Left lobe of liver (tissue), 2 donors: ENCODE measurements at regions not wholly inside any gene's neighbourhood (a gene's known extent, or its start where the extent isn't known, plus 50 kb on each side); places are given as distances from the start of the nearest gene placed in this dataset.

Experiments used
- ATAC-seq: fragments of 200-7000 bp; cut with Tn5 transposase; one replicate; pipeline ENCODE4 v1.9.1; 2020; ENCODE audit warnings: mild to moderate bottlenecking, moderate library complexity
- DNase-seq: peaks from one replicate; pipeline ENCODE4 v3.0.0-alpha.2; 2020; ENCODE audit warnings: low spot score
- donor health status: DM: no; HTN: no; CAD: no; lungs with moderate emphysema.
- donor health status: DM: no; HTN: yes; CAD: no.

DNA sequence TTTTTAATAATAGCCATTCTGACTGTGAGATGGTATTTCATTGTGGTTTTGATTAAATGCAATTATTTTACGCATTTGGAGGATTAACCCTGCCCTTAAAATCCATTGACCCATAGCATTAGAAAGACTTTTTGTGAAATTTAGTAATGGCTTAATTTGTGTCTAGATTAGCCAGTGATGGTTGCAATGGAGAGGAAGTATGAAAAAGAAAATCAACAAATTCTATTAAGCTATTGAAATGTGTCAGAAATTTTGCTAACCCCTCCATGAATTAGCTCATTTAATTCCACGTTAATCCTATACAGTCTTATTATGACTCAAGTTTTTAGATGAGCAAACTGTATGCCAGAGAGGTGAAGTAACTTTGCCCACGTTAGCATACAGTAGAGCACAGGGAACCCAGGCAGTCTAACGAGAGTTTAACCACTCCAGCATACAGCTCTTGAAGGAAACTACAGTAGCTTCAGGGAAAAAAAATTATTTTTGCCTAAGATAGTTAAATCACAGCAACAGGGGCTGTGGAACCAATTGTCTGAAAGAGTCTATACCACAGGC is 158.2 kb upstream of the PPP2R2B start:
- ATAC-seq: no peak
- DNase-seq: no peak

DNA sequence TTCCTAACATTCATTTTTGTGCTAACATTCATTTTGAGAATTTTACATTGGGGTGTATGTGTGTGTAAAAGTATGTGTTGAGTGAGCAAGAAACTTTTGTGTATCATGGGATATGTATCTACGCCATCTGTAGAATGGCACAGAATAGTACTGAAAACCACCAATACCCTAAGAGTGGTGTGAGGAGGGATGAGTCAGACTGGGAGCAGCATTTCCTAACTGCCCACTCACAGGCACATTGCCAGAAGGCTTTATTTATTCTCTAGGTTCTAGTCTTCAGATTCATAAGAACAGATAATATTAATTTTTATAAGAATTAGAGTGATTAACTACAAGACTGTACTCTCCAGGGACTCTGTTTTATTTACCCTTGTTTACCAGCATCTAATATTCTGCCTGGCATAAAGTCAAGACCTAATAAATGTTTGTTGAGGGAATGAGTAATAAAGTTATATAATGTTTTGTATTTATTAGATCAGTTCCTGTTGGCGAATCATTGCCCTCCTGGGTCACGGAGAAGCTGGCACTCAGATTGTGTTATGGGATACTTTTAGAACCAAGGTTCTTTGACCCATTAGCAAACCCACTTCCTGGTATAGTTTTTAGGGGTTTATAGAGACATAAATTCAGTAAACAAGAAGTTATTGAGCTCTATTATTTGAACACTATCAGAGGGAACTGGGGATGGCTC is 159.1 kb upstream of the PPP2R2B start:
- ATAC-seq (no peak), DNase-seq (no peak)

DNA sequence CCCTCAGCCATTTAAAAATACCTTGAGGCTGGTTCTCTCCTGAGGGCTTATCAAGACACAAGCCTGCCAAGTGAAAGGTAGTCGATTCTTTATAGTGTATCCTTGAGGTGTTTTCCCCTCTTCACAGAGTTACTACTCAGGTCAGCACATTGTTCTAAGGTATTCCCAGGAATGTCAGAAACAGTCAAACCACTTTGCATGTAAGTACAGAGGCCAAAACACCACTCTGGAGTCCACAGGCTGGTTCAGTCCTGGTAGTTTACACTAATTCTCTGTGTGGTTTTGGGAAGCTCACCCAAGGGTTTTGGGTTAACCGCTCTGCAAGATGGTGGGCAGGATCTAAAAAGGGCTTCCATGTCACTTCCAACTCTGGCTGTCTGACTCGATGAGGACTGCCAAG is 162.3 kb upstream of the PPP2R2B start:
- DNase-seq (no peak), ATAC-seq (no peak)

DNA sequence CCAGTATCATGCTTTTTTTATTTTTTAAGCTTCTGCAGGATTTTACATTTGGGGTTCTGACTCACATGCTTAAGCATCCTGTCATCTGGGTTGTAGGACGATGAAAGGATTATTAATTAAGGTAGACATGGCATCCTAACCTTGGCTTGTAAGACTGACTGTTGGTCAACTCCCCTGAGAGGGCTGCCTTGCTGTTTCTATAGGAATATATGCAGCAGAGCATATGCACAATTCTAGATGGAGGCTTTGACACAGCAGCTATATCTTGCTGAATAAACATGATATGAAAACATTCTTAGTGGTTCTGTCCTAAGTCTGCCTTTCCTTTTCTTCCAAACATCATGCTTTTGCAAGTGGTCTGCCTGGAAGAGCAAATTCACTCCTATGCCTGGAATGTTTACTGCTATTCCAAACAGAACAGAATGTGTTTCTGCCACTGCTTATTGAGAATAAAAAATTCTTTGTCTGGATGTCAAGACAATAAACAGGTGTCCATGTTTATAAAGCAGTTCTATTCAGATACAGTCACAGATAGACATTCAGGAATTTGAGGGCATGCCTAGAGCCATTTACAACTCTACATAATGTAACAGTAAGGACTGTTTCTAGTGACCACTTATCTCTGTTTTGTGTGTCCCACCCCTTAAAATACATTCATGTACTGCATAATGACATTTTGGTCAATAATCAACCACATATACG is 166.2 kb upstream of the PPP2R2B start:
- DNase-seq: no peak
- no peak for ATAC-seq

DNA sequence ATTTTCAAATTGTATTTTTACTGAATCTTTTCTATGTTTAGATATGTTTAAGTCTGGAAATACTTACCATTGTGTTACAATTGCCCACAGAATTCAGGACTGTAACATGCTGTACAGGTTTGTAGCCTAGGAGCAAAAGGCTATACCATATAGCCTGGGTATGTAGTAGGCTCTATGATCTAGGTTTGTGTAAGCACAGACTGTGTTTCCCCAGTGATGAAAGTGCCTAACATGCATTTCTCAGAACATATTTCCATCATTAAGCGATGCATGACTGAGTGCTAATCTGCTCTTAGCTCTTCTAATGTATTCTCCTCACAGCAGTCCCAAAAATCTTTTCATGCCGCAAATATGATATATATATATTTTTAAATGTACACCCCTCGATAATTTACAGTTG is 166.7 kb upstream of the PPP2R2B start:
- ATAC-seq: no peak
- DNase-seq: no peak

DNA sequence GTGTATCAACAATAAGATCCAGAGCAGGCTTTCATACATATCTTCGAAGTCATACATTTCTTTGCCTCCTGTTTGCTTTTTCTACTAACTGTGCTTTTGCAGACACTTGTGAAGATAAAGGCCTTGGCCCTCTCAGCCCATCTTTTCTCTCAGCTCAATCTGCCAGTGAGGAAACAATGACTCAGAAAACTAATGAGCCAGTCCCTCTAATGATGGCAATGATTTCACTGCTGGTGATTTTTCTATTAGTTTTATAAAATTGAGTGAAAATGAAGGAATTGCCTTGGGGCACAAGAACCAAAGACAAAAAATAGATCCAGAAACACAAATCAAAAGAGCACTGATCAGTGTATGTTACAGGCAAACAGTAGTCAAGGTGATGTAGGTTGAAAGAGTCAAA is 167.7 kb upstream of the PPP2R2B start:
- no peak for DNase-seq

DNA sequence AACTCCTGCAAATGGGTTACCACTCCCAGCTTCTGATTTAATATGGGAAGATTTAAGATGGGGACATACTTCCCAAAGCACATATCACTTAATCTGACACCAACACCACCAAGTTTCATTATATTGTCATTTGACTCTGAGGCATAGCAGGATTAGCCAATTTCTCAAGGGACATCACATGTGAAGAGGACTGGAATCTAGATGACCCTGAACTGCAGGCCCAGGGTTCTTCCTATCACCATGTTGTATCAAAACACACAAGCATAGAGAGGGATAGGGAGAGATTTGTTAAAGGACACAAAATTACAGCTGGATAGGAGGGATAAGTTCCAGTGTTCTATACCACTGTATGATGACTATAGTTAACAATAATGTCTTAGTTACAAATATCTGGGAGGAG is 168.3 kb upstream of the PPP2R2B start:
- ATAC-seq (no peak), DNase-seq (no peak)

More for the DNA sequence above, 167.7 kb upstream of the PPP2R2B start:
- ATAC-seq: no peak

DNA sequence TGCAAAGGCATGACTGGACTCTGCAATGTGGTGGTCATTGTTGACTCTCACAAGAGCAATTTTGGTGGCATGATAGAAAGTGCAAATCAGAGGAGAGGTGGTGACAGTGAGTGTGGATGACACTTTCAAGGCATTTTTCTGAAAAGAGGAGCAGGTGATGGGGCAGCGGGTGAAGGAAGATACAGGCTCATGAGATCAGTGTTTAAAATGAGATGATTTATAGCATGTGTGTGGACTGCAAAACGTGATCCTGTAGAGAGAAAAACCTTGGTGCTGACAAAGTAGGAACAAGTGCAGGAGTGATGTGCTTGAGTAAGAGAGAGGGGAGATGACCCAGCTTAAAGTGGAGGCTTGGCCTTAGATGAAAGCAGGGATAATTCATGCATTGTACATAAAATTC is 171.2 kb upstream of the PPP2R2B start:
- no peak for ATAC-seq
- DNase-seq: no peak

DNA sequence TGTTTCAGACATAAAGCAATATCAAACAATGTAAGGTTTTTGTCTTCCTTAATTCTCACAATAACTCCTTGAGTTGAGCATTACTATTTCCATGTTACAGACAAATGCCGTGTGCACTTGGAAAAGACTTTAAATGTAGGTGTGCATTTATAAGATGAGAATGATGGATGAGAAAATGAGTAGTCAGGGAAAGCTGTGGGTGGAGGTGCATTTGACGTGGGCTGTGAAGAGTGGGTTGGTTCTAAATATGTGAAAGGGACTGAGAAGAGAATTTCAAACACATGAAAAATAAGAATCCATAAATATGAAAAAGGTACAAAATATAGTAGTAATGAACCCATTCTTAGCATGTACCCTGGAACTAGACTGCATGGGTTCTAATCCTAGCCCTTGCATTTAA is 171.6 kb upstream of the PPP2R2B start:
- no peak for ATAC-seq
- no peak for DNase-seq

DNA sequence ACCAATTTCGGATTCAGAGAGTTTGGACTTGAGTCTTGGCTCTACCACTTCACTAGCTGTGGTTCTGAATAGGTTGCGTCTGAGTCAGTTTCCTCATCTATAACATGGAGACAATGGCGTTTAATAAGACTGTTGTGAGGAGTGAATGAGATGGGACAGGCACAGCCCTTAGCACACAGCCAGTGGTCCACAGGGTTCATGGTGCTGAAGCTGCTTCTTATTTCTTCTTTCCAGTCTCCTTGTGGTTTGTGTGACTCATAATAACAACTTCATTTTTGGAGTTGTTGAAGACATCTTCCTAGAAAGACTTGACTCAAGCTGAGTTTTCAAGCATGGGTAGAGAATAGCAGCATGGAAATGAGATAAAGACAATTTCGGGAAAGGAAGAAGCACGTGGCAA is 172.6 kb upstream of the PPP2R2B start:
- DNase-seq: no peak
- no peak for ATAC-seq

DNA sequence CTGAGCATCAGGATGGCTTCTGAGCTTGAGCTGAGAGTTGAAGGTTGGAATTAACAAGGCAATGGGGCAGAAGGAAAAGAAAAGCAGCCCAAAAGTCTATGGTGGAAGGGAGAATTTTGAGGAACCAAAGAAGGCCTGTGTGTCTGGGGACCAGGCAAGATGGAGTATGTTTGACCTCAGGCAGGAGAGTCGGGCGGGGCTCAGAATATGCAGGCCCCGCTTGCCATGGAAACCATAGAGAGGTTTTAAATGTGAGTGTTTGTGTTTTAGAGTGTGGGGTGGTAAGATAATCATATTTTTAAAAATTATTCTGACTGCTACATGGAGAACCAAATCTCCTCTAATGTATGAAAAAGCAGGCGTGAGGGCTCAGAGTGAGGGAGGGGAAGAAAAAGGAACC is 174.0 kb upstream of the PPP2R2B start:
- ATAC-seq (no peak), DNase-seq (no peak)

DNA sequence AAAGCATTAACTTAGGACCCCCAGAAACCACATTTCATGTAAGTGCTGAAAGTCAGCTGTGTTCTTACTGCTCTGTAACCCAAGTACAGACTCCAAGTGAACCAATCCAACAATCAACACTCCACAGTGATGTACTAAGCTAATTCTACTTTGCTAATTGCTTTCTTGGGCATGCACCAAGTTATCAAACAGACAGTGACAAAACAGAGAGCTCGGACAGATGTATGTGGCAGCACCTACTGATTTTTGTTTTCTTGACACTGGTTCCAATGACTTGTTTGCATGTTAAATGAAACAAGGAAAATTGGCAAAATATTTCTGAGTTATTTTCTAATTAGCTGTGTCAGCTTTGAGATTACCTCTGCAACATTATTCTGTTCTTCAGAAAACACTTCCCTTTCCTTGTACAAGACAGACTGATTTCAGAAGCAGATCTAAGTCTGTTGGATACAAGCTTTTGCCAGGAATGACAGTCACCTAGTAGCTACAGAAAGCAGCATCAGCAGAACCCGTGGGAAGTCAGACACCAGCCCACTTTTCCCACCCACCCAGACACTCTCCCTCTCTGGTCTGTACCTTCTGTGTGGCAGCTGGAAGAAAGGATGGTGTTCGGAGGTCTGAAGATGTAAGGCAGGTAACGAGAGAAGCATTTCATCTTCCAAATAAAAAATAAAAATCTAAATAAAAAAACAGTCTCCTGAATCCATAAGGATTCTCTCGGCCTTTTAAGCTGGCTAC is 176.7 kb upstream of the PPP2R2B start:
- no peak for DNase-seq
- no peak for ATAC-seq

DNA sequence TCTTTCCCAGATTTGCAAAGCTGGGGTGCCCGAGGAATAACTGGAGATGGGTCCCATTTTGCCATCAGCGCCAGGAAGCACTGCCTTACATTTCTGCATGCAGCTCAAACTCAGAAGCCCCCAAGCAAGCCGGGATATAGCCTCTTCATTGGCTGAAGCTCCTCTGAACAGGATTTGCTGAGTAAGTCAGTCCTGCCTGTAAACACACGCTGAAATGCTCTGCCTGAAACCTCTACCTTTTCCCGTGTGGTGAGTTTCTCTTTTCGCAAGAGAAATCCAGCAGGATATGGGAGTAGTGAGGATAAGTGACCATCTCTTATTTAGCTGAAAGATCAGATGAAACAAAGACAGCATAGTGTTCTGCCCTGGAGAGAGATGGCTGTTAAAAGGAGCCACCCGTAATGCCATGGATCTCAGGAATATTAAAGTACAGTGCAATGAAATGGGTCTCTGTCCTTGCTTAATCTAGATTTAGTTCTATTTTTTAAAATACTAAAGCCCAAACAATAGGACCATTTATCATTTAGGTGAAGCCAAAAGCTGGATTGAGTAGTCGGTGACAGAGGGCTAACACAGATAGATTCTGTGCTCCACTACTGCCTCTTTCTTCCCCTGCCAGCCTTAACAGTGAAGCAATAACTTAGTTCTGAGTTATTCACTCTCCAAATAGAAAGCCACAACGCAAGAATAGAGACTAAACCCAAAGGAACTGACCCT is 177.5 kb upstream of the PPP2R2B start:
- ATAC-seq (no peak), DNase-seq (no peak)

DNA sequence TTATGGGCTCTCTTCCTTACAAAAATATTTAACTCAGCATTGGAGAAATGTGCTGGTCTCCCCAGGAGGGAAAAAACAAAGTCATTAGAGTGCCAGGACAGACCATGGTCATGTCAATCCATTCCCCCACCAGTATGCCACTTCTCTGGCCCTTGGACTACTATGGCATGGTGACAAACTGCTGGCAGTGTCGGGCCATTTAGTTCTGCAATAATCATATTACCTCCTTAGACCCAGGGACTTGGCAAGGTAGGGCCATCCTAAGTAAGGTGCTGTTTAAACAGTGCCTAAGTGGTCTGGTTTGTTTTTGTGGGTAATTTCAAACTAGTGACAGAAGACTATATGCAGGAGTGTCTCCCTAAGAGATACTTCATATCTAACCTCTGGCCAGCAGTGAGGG is 177.8 kb upstream of the STK32A start:
- ATAC-seq (no peak), DNase-seq (no peak)

DNA sequence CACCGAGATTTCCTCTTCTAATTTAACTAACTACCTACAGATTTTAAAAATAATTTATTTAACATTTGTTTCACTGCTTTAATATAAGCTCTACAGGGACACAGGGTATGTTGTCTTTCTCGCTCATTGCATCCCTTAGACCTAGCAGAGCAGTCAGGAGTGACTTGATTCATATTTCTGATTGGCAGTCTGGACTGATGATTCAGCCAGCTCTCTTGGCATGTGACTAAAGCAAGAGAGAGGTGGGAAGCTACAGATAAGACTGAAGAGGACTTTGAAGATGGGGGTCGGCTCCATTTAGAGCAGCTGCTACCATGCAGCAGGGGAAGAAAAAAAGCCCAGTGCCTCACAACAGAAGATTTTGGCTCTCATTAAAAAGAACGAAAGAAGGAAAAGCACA is 173.4 kb upstream of the STK32A start:
- ATAC-seq: no peak
- DNase-seq: no peak

DNA sequence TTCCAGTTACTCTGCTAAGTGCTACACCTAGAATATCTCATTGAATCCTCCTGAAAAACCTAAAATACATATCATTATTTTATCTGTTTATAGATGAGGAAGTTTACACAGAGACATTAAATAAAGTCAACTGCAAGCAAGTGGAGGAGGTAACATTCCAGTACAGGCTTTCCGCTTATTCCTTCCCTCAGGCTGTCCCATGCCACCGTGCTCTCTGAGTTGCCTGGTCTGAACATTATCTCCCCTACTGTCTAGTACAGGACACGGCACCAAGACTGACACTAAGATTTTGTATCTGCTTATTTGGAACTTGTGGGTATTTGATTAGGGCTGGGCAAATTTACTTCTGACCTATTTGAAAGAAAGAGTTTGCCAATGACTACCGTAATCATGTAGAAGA is 172.4 kb upstream of the STK32A start:
- no peak for ATAC-seq
- no peak for DNase-seq

DNA sequence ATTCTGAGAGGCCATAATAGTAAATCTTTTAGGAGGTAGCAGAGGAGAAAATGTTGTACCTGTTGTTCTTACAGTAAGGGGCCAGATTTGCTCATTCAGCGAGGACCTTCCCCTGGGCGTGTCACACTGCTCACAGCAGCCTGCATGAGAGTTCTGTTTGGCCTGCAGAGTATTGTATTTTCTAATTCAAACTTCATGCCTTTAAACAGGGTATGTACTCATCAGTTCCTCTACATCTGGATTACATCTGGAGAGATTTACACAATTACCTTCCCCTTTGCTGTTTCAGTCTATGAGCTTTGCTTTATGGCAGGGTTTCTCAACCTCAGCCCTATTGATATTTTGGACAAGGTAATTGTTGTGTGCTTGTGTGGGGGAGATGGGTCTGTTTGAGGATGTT is 170.9 kb upstream of the STK32A start:
- no peak for DNase-seq
- ATAC-seq: no peak

DNA sequence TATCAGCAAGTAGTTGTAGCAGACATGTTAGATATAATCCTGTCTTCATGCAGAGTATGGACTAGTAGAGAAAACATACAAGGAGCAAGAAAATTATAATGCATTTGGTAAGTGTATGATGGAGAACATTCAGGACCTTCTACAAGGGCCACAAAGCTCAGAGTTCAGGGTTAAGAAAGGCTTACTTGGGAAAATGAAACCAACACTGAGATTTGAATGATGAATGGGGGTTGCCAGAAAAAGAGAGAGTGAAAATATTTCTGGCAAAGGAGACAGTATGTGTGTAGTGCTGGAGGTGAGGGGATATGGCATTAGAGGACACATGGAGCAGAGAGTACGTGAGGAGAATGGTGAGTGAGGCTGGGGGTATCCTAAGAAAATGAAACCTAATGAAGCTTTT is 169.8 kb upstream of the STK32A start:
- DNase-seq (no peak), ATAC-seq (no peak)

DNA sequence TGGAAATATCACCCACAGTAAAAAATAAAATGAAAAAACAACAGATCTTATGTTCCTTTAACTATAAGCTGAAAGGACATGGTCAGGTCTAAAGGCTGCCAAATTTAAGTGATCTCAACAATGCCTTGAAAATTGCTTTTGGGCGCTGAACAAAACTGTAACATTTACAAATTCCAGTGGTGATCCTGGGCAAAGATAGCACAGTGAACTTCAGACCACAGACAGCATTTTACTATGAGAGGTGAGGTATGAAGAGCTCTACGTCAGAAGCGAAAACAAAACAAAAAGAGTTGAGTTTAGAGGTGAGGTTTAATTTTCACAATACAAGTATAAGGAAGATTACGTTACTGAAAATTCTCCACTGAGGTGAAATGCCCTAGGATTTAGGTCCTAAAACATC is 165.8 kb upstream of the STK32A start:
- DNase-seq (no peak), ATAC-seq (no peak)

DNA sequence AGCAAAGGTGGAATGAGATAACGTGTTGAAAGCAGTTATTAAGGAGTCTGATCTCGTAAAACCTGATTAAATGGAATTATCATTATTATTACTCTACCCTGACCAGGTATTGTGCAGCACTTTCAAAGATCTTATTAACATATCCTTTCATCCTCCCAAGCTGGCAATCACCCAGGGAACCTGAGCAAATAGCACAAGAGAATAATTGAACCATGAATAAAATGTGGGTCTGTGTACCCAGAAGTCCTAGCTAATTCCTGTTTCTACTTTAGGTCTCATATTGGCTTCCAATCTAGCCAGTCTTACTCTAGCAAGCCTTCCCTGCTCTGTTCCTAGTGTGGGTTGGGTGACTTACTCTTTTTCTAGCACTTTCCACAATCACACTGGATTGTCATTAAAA is 162.2 kb upstream of the STK32A start:
- ATAC-seq: no peak
- no peak for DNase-seq

DNA sequence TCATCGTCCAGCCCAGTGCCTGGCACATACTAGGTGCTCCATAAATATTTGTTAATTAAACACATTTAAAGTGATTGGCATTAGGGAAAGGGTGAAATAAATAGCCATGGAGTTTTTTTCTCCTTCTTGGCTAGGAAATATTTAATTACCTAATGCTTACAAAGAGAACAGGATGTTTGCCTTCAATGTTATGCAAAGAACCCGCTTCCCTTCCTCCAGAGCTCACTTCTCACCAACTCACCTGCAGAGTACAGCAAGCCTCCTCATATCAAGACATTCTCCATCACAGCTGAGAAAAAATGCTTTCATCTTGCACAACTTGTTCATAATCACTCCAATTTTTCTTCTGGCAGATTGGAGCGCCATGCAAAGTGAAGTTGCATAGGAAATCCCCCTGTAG is 161.7 kb upstream of the STK32A start:
- ATAC-seq: no peak
- no peak for DNase-seq
